GM13976 (cell line): ENCODE measurements at regions not wholly inside any gene's neighbourhood (a gene's known extent, or its start where the extent isn't known, plus 50 kb on each side); places are given as distances from the start of the nearest gene placed in this dataset.

Experiments
- DNase-seq: peaks from one replicate; pipeline ENCODE4 v3.0.0; 2012; ENCODE audit warnings: low spot score
- in situ Hi-C: fragments of 300-500 bp; cut with MboI; formaldehyde crosslinking; loops from one replicate; pipeline ENCODE4 v1.12.0; 2022; ENCODE audit warnings: low sequenced_read_pairs, mixed read lengths, inconsistent platforms; ENCODE audit not compliant: unreplicated experiment
- TF ChIP-seq, protein P1 (sequence below): IDR thresholded peaks from 2 replicates; pipeline ENCODE4 v1.5.1; 2012; ENCODE audit warnings: borderline replicate concordance, mild to moderate bottlenecking; ENCODE audit not compliant: insufficient read depth; ENCODE audit errors: extremely low read depth, missing control alignments, control extremely low read depth

DNA sequence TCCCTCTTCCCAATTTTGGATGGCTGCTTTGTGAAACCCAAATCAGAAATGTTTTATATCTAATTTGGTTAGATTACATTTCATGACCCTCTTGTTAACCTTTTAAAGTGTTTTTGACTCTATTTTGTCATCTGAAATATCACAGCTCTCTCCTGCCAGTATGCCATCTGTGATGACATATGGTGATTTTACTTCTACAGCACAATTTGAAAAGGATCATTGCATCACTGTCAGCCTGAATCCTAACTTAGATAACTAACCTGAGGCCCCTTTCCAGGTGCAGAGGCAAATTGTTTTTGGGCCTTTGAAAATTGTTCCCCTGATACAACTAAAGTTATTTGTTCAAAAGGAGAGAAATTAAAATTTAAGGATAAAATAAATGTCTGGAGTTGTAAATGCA, 1023.4 kb upstream of the LRRTM1 start:
- no peak for DNase-seq
- in situ Hi-C loops = no loop called here
- TF ChIP-seq, protein P1, sequence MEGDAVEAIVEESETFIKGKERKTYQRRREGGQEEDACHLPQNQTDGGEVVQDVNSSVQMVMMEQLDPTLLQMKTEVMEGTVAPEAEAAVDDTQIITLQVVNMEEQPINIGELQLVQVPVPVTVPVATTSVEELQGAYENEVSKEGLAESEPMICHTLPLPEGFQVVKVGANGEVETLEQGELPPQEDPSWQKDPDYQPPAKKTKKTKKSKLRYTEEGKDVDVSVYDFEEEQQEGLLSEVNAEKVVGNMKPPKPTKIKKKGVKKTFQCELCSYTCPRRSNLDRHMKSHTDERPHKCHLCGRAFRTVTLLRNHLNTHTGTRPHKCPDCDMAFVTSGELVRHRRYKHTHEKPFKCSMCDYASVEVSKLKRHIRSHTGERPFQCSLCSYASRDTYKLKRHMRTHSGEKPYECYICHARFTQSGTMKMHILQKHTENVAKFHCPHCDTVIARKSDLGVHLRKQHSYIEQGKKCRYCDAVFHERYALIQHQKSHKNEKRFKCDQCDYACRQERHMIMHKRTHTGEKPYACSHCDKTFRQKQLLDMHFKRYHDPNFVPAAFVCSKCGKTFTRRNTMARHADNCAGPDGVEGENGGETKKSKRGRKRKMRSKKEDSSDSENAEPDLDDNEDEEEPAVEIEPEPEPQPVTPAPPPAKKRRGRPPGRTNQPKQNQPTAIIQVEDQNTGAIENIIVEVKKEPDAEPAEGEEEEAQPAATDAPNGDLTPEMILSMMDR = no peak

DNA sequence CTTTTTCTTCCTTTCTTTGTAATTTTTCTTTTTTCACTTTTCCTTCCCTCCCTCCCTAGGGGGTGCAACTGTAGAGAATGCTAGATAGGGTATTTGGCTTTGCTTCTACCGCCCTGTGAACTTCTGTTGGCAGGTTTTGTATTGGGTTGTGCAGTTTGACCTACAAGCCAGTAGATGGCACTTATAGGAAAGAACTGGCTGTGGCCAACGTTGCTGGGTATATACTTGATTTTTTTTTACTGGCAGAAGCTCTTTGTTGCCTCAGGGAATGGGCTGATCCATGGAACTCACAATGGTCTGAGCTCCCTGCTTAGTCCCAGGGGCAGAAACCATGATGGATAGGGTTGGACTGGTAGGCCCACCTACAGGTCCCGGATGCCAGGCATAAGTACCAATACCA, 1019.5 kb upstream of the LRRTM1 start:
- DNase-seq = no peak
- in situ Hi-C loops = no loop called here
- TF ChIP-seq, protein P1 = no peak

DNA sequence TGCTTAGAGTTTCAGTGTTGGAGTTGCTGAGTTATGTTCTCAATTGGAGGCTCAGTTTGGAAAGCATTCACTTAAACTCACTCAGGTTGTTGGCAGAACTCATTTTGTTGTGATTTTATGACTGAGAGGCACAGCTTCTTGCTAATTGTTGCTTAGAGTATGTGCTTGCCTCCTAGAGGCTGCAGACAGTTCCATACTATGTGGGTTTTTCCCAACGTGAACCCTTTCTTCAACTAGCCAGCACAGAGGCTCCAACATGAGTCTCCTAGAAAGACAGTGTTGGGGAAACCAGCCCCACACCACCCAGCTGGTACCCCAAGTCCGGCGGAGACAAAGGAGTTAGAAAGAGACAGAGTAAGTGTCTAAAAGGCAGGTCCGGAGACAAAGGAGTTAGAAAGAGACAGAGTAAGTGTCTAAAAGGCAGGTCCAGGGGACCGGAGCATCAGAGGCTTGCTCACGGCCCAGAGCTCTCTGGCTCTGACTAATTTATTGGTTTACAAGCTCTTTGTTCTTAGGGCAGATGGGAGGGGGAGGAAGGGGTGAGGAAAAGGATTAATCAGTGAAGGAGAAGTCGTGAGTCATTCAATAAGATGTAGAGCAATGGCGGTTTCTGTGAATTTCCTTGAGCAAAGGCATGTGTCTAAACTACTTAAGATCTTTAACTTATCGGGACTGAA, 999.7 kb upstream of the LRRTM1 start:
- no peak for DNase-seq
- in situ Hi-C loops = no loop called here
- TF ChIP-seq, protein P1 = no peak

DNA sequence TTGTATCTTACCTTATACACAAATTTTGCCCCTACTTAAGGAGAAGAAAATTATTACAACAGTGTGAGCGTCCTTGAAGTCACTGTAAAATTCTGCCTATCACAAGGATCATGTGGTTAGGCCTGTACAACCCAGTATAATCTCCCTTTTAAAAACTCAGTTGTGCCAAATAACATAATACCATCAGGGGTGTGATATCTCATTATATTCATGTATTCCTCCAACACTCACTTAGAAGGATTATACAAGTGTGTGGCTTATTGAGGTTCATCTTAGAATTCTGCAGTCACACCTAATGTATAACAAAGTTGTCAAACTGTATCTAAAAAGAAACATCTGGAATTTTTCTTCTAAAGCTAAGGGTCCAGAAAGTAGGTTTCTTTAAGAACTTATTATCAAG, 998.8 kb upstream of the LRRTM1 start:
- DNase-seq = no peak
- TF ChIP-seq, protein P1 = no peak
- in situ Hi-C loops = no loop called here

DNA sequence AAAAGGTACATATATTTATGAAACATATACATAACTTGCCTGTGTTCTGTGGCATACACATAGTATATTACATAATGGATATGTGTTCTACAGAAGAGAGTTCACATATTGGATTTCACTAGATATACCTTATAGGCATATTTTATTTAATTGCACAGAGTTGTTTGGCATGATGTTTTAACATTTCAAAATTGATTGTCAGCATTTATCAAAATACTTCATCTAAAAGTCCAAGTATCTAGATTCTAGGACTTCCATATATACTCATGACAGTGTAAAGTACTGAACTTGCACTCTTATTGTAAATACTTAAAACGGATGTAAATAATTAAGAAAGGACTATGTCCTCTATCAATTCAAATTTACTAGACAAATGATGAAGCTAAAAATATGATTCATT, 995.3 kb upstream of the LRRTM1 start:
- DNase-seq = no peak
- TF ChIP-seq, protein P1 = no peak
- in situ Hi-C loops = no loop called here

DNA sequence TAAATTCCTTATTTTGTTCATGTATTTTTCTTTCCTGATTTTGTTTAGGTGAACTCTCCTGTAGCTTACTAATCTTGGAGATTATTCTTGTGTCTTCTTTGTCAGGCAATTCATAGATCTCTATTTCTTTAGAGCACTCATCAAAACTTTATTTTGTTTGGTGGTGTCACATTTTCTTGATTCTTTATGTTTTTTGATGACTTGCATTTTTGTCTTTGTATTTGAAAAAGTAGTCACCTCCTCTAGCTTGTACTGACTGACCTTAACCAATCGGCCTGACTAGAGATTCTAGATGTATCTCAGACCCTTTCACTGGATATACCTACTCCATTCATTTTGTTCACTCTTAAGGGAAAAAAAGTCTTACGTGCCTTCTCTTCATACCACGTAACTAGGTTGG, 986.3 kb upstream of the LRRTM1 start:
- no peak for DNase-seq
- in situ Hi-C loops = no loop called here
- TF ChIP-seq, protein P1 = no peak
